ENCODE measurements at regions not wholly inside any gene's neighbourhood (a gene's known extent, or its start where the extent isn't known, plus 50 kb on each side); places are given as distances from the start of the nearest gene placed in this dataset.

DNA sequence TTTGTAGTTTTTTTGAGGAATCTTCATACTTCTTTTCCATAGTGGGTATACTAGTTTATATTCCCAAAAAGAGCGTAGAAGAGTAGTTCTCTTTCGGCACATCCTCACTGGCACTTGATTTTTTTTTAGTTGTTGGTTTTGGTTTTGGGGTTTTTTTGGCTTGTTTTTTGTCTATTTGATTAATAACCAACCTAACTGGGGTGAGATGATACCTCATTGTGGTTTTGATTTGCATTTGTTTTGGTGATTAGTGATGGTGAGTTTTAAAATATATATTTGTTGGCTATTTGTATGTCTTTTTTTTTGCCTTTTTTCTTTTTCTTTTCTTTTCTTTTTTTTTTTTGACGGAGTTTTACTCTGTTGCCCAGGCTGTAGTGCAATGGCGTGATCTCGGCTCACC lies 69.7 kb upstream of the BTG1 start:
- no peak for DNase-seq

DNA sequence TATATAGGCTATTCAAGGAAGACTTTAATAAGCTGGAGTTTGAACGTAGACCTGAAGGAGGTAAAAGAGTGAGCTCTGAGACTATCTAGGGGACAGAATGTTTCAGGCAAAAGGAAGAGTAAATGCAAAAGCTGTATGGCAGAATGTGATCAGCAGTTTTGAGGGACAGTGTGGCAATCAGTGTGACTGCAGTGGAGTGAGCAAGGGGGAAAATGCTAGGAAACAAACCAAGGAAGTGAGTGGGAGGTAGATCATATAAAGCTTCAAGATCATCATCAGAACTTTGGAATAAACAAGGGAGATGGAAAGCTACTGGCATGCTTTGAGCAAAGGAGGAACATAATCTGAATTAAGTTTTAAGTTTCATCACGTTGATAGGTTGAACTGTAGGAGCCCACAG lies 67.5 kb upstream of the BTG1 start:
- no peak for DNase-seq

DNA sequence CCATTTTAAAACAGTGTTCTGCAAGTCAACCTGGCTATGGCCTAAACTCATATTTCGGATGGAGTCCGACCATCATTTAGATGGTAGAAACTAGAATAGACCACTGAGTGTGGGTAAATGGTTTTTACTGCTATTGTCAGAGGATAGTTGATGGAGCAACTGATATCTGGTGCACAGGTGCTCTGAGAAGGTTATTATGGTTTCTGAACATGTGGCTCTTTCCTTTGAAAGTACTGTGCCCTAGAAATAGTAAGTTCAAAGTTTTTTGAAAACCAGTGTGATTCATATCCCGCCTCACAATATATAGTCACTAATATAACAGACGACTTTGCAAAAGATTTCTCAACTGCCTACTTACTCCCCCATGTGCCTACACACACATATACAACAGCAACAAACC lies 64.4 kb upstream of the BTG1 start:
- DNase-seq = no peak

DNA sequence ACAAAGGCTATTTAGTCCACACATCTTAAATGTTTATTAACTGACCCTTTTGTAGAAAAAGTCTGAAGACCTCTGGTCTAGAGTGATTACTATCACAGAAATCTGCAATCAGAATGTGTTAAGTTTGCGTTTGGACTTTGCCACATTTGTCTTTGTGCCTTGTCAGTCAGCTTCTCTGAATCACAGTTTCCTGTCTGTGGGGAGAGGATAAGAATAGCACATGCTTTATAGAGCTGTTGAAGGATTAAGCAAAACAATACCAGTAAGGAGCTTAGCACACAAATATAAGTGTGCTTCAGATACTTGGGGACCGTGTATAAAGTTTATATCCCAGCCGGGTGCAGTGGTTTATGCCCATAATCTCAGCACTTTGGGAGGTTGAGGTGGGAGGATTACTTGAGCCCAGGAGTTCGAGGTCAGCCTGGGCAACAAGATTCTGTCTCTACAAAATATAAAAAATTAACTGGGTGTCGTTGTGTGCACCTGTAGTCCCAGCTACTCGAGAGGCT lies 63.0 kb upstream of the BTG1 start:
- DNase-seq = peak; percentile 19

DNA sequence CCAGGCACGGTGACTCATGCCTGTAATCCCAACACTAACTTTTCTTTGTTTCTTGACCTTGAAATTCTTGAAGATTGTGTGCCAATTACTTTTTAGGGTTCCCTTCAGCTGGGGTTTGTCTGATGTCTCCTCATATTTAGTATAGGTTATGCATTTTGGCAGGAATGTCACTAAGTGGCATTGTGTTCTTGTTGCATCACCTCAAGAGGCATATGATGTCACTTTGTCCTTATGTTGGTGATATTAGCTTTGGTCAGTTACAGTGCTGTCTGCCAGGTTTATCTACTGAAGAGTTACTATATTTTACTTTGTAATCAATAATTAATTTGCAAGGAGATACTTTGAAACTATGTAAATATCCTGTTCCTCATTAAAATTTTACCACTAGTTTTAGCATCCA lies 61.0 kb upstream of the BTG1 start:
- no peak for DNase-seq

DNA sequence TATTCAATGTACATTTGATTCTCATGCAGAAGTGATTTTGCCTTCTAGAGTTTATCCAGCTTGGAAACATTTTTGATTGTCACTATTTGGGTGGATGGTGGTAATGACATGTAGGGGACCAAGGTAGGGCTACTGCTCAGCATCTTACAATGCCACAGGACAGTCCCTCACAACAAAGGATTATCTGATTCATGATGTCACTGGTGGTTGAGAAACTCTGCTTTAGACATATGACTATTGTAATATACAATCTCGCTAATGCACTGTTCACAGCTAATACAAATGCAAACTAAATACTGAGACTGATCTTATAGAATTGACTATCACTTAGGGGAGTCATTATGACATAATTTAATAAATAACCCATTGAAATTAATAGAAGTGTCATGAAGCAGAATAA lies 60.4 kb upstream of the BTG1 start:
- DNase-seq = no peak

DNA sequence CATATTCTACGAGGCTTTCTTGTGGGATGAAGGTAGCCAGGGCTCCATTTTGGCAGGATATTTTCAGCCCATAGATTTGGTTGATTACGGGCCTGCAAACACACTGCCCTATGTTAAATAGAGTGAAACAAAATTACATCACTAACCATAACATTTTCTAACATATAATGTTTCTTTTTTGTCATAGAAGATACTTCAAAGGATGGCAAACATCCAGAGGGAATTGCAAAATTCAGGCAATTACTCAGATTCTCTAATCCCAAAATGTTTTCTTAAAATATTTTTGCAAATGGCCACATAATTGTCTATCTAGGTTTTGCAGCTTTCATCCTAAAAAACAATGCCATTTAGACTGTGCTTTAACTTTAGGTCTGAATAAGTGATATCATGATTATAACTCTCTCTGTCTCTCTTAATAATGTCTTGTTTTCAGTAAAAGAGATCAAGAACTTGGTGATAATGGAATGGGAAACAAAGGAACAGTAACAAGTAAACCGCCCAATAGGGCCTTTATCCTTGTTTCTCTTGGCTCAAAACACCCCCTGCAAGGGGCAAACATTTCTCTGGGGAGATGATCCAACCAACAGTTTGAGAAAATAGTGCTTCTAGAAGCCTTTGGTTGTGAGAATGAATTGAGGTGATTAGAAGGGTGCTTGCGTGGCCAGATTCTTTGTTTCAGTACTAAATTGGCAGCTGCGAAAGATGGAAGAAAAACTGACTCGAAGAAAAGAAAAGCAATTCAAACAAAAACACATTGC lies 54.4 kb upstream of the BTG1 start:
- DNase-seq = no peak

DNA sequence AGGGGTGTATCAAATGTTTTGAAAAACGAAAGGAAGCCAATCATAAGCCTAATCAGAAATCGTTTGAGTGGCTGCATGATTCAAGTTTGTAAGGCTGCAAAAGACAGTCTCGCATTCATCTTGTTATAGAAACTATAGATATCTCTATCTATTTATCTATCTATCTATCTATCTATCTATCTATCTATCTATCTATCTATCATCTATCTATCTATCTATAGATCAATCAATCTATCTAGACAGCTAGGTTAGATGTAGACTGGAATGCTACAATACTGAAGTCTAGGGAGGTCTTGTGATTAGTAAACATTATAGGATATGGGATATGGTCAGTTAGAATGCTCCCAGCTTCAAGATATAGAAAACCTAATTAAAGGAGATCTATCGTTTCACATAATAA lies 52.2 kb upstream of the BTG1 start:
- DNase-seq = no peak

DNA sequence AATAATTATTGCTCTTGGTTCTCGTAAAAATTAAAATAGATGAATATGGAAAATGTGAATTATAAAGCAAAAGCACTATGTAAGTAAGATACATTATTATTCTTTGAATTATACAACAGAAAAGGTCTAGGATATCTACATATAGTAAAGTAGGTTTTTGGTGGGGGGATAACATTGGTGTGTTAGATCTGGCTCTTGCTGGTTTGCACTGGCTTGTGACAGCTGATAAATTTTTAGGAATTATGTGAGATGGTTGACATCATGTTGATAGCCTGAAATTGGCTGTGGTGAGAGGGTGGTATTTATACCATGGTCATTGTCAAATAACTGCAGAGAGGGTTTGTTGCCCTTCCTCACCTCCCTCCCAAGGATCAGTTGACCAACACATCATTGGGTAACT lies 50.7 kb upstream of the BTG1 start:
- DNase-seq = no peak
